Liver (tissue), 8 donors: ENCODE measurements at regions not wholly inside any gene's neighbourhood (a gene's known extent, or its start where the extent isn't known, plus 50 kb on each side); places are given as distances from the start of the nearest gene placed in this dataset.

Source experiments
- DNase-seq: peaks from one replicate; pipeline ENCODE4 v3.0.0-alpha.2; 2017; ENCODE audit warnings: low spot score
- H3K27ac ChIP-seq, 2 donors: one replicate each; pipeline ENCODE4 v1.7.0; 2013; ENCODE audit warnings: inconsistent platforms in 2 of 2, low read length in 2 of 2, control low read depth in 1 of 2, low read depth in 1 of 2, mild to moderate bottlenecking in 1 of 2
- H3K27me3 ChIP-seq, 4 donors: one replicate each; pipeline versions ENCODE4 v1.6.1 to v1.7.0; 2013; ENCODE audit warnings: low read length in 3 of 4, inconsistent platforms in 1 of 4, mild to moderate bottlenecking in 1 of 4, moderate library complexity in 1 of 4; ENCODE audit not compliant: control insufficient read depth in 4 of 4, insufficient read depth in 4 of 4
- H3K36me3 ChIP-seq, 4 donors: one replicate each; pipeline versions ENCODE4 v1.6.1 to v1.7.0; 2013; ENCODE audit warnings: low read length in 3 of 4, mild to moderate bottlenecking in 3 of 4, low read depth in 1 of 4, moderate library complexity in 1 of 4; ENCODE audit not compliant: control insufficient read depth in 4 of 4, insufficient read depth in 3 of 4
- H3K4me1 ChIP-seq, 4 donors: one replicate each; pipeline versions ENCODE4 v1.6.1 to v1.7.0; 2013; ENCODE audit warnings: low read length in 3 of 4, mild to moderate bottlenecking in 3 of 4, moderate library complexity in 1 of 4; ENCODE audit not compliant: control insufficient read depth in 4 of 4, insufficient read depth in 4 of 4
- H3K4me3 ChIP-seq, 3 donors: one replicate each; pipeline versions ENCODE4 v1.6.1 to v1.7.0; 2013; ENCODE audit warnings: low read length in 3 of 3, control low read depth in 1 of 3, low read depth in 1 of 3, mild to moderate bottlenecking in 1 of 3
- H3K9ac ChIP-seq, 2 donors: one replicate each; pipeline ENCODE4 v1.7.0; 2013; ENCODE audit warnings: low read length in 2 of 2, mild to moderate bottlenecking in 2 of 2, moderate library complexity in 2 of 2, control low read depth in 1 of 2, low read depth in 1 of 2
- H3K9me3 ChIP-seq, 4 donors: one replicate each; pipeline versions ENCODE4 v1.6.1 to v1.7.0; 2013; ENCODE audit warnings: low read length in 3 of 4; ENCODE audit not compliant: control insufficient read depth in 4 of 4
- ATF3 ChIP-seq: IDR thresholded peaks from 2 replicates; pipeline ENCODE4 v1.6.1; 2016; ENCODE audit warnings: antibody characterized with exemption
- CTCF ChIP-seq: fragments of 150-350 bp; IDR thresholded peaks from 2 replicates; pipeline ENCODE4 v1.5.1; 2017; ENCODE audit warnings: improper control_type of control experiment, low read depth, low read length; ENCODE audit not compliant: missing input control
- EGR1 ChIP-seq, 2 donors: IDR thresholded peaks; 2 replicates each; pipeline ENCODE4 v1.6.1; 2016 to 2018; ENCODE audit warnings: antibody characterized with exemption in 2 of 2, low read depth in 2 of 2
- FOXA1 ChIP-seq: IDR thresholded peaks from 2 replicates; pipeline ENCODE4 v1.6.1; 2016; ENCODE audit warnings: antibody characterized with exemption
- FOXA2 ChIP-seq: IDR thresholded peaks from 2 replicates; pipeline ENCODE4 v1.6.1; 2016; ENCODE audit warnings: antibody characterized with exemption
- GABPA ChIP-seq, 2 donors: IDR thresholded peaks in 1 of 2; conservative IDR thresholded peaks in 1 of 2; 2 replicates each; pipeline ENCODE4 v1.6.1; 2016; ENCODE audit warnings: antibody characterized with exemption in 2 of 2, mild to moderate bottlenecking in 1 of 2, moderate library complexity in 1 of 2
- HNF4A ChIP-seq, 2 donors: conservative IDR thresholded peaks; 2 replicates each; pipeline ENCODE4 v1.6.1; 2016; ENCODE audit warnings: antibody characterized with exemption in 2 of 2, mild to moderate bottlenecking in 2 of 2
- HNF4G ChIP-seq: IDR thresholded peaks from 2 replicates; pipeline ENCODE4 v1.6.1; 2016; ENCODE audit warnings: antibody characterized with exemption
- JUND ChIP-seq, 2 donors: IDR thresholded peaks; 2 replicates each; pipeline ENCODE4 v1.6.1; 2016; ENCODE audit warnings: antibody characterized with exemption in 2 of 2
- MAX ChIP-seq: IDR thresholded peaks from 2 replicates; pipeline ENCODE4 v1.6.1; 2016; ENCODE audit warnings: antibody characterized with exemption
- NR2F2 ChIP-seq: IDR thresholded peaks from 2 replicates; pipeline ENCODE4 v1.6.1; 2016; ENCODE audit warnings: antibody characterized with exemption
- RAD21 ChIP-seq, 2 donors: IDR thresholded peaks; 2 replicates each; pipeline ENCODE4 v1.6.1; 2016; ENCODE audit warnings: antibody characterized with exemption in 2 of 2, mild to moderate bottlenecking in 2 of 2
- RXRA ChIP-seq, 2 donors: IDR thresholded peaks; 2 replicates each; pipeline ENCODE4 v1.6.1; 2017 to 2018; ENCODE audit warnings: antibody characterized with exemption in 2 of 2, mild to moderate bottlenecking in 1 of 2
- SP1 ChIP-seq: IDR thresholded peaks from 2 replicates; pipeline ENCODE4 v1.6.1; 2018; ENCODE audit warnings: antibody characterized with exemption, mild to moderate bottlenecking
- TAF1 ChIP-seq: conservative IDR thresholded peaks from 2 replicates; pipeline ENCODE4 v1.6.1; 2016; ENCODE audit warnings: antibody characterized with exemption, mild to moderate bottlenecking
- YY1 ChIP-seq: IDR thresholded peaks from 2 replicates; pipeline ENCODE4 v1.6.1; 2016; ENCODE audit warnings: antibody characterized with exemption, mild to moderate bottlenecking
- ZBTB33 ChIP-seq: IDR thresholded peaks from 2 replicates; pipeline ENCODE4 v1.6.1; 2016; ENCODE audit warnings: antibody characterized with exemption
- WGBS: extraction: QIAGEN DNeasy Blood & Tissue Kit; methylation state at CpG from one replicate; pipeline ENCODE4 v1.1.7; 2013; 5-methylcytosine and 5-hydroxymethylcytosine counted together
- donor health status: healthy.
- donor health status: healthy.
- donor health status: healthy.
- donor health status: healthy.
- donor health status: healthy.

- WGBS = 53% methylated on average over 2 of the region's 2 CpGs
- Histone ChIP-seq H3K9ac (no peak overlapping the region), H3K36me3 (no peaks in the 10 kb centered on the region)
Measured at GRCh38 chr4:107120661-107121060, 84.5 kb upstream of the DKK2 start.

DNA sequence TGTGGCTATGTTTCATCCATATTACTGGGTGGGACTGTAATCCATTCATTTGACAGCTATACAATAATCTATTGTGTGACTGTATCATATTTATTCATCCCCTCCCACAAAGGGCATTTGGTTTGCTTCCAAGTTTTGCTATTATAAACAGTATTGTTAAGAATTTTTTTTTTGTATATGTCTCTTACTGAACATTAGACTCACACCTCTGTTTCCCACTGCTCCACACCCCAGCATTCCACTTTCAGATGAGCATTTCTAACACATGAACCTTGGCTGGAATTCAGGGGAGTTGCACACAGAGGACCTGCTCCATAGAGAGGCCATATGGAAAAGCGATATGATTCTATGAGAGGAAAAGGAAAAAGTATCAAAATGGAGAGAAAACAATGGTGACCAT lies 81.6 kb upstream of the DKK2 start:
- Histone ChIP-seq H3K9me3 (no peaks in the 10 kb centered on the region), H3K9ac (no peak overlapping the region), H3K27me3 (no peaks in the 10 kb centered on the region), H3K4me3 (no peak overlapping the region), H3K27ac (no peak overlapping the region), H3K4me1 (no peaks in the 10 kb centered on the region), H3K36me3 (no peaks in the 10 kb centered on the region)
- TF ChIP-seq YY1 = no peak
- TF ChIP-seq HNF4G = no peak
- no peak for TF ChIP-seq RAD21 (IDR thresholded peaks at IDR 0.05)
- TF ChIP-seq FOXA2 = no peak
- no peak for TF ChIP-seq EGR1 (IDR thresholded peaks at IDR 0.05; ENCODE audit: low read depth in 2 of 2)
- WGBS = 86% methylated on average over 1 of the region's 1 CpG
- DNase-seq = no peak

More at GRCh38 chr4:107120661-107121060, 84.5 kb upstream of the DKK2 start:
- Histone ChIP-seq H3K27ac (no peak overlapping the region), H3K27me3 (no peaks in the 10 kb centered on the region), H3K9me3 (no peaks in the 10 kb centered on the region), H3K4me3 (no peak overlapping the region), H3K4me1 (no peaks in the 10 kb centered on the region)
- DNase-seq = no peak
- no peak for TF ChIP-seq EGR1 (IDR thresholded peaks at IDR 0.05; ENCODE audit: low read depth in 2 of 2)
- no peak for TF ChIP-seq HNF4A (conservative IDR thresholded peaks at IDR 0.05)
- TF ChIP-seq RXRA (IDR thresholded peaks at IDR 0.05) = no peak
- no peak for TF ChIP-seq FOXA1
- TF ChIP-seq CTCF = no peak
- no peak for TF ChIP-seq SP1
- no peak for TF ChIP-seq MAX
- no peak for TF ChIP-seq HNF4G
- TF ChIP-seq TAF1 = no peak
- TF ChIP-seq JUND (IDR thresholded peaks at IDR 0.05) = no peak
- TF ChIP-seq RAD21 (IDR thresholded peaks at IDR 0.05) = no peak
- no peak for TF ChIP-seq NR2F2
- TF ChIP-seq ZBTB33 = no peak
- TF ChIP-seq FOXA2 = no peak
- TF ChIP-seq GABPA (IDR thresholded peaks at IDR 0.05 in 1 of 2, conservative IDR thresholded peaks at IDR 0.05 in 1 of 2) = no peak
- no peak for TF ChIP-seq ATF3
- no peak for TF ChIP-seq YY1
